ENCODE measurements at regions not wholly inside any gene's neighbourhood (a gene's known extent, or its start where the extent isn't known, plus 50 kb on each side); places are given as distances from the start of the nearest gene placed in this dataset.
"Not testable (repeated sequence)": the region's sequence is repeated elsewhere in the genome, so short reads cannot be mapped to it uniquely, and the experiment has no call there.

- no peak for DNase-seq (ENCODE audit: low read depth in 4 of 4, low spot score in 2 of 4)
These were observed 143.1 kb downstream of the HLX start for GRCh38 chr1:221022331-221022730.

DNA sequence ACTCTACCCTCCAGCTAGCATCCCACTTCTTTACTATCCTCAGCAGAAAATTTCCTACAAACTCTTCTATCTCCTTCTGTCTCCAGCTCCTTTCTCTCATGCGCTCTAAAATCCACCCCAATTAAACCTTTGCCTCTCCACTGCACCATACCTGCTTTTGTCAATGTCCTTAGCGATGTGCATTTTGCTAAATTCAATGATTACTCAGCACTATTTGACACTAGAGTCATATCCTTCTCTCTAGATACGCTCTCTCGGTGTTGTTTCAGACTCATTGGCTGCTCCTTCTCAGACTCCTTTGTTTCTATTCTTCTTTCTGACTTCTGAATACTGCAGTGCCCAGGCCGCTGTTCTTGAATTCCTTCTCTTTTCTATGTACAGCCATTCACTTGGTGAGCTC, 144.2 kb downstream of the HLX start:
- no peak for DNase-seq (ENCODE audit: low read depth in 4 of 4, low spot score in 2 of 4)

DNA sequence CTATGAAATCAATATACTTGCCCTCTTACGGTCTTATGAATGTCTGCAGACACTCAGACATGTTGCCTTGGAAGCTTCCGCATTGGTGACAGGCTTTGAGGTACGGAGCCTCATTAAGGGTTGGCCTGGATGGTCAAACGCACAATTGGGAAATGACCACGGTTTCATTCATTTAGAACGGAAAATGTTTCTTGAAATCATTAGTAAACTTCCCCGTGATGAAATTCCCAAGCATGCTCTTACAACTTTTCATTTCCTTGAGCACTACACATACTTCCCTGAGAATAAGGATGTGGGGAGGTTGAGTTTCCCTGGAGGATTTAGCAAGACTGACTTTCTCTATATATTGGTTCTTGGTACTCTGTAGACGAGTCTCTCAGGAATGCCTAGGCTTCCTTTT, 146.3 kb downstream of the HLX start:
- DNase-seq (ENCODE audit: low read depth in 4 of 4, low spot score in 2 of 4): no peak

- no peak for DNase-seq (ENCODE audit: low read depth in 4 of 4, low spot score in 2 of 4)
These were observed 146.7 kb downstream of the HLX start for GRCh38 chr1:221025956-221026355.

DNA sequence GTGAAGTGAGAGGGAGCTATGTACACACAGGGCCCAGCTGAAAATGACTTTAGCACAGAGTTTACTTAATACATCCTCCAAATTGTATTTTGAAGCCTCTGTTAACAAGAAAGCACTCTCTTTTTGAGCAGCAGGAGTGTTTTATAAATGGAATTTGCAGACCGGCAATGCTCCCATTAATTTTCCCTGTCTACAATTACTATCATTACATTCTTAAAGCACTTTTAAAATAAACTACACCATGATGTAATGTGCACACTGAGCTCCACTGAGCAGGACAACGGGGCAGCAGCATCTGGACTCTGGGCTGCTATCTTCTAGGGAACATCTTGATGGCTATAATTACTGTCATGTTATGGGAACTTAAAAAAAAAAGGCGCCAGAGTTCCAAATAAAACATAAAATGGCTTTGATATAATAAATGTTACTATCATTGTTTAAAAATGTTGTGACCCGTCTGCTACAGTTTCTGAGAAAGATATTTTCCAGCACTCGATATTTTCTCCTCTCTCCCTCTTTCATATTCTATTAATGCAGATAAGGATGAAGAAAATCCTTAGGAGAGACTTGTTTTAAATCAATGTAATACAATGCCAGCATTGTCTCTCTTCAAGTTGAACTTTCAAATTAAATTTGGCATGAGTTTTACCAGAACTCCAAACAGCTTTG, 150.9 kb downstream of the HLX start:
- peak in 1 of 4 donors; percentile 13 for DNase-seq (ENCODE audit: low read depth in 4 of 4, low spot score in 2 of 4)

DNA sequence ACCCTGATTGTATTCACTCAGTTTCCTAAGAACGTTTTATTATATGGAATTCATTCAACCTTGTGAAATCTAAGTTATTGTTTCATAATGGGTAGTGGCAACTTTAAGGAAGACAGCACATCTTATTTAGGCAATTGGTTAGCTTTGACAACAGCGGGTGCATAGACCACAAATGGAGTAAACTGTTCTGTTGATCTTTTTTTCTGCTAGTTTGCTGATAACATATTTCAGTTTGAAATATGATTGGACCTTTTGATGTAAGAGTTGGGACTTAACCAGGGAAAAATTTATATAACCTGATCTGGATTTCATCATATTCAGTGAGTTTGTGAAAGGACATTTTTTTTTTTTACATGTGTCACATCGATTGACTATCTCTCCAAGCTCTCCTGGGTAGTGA, 151.7 kb downstream of the HLX start:
- no peak for DNase-seq (ENCODE audit: low read depth in 4 of 4, low spot score in 2 of 4)

DNA sequence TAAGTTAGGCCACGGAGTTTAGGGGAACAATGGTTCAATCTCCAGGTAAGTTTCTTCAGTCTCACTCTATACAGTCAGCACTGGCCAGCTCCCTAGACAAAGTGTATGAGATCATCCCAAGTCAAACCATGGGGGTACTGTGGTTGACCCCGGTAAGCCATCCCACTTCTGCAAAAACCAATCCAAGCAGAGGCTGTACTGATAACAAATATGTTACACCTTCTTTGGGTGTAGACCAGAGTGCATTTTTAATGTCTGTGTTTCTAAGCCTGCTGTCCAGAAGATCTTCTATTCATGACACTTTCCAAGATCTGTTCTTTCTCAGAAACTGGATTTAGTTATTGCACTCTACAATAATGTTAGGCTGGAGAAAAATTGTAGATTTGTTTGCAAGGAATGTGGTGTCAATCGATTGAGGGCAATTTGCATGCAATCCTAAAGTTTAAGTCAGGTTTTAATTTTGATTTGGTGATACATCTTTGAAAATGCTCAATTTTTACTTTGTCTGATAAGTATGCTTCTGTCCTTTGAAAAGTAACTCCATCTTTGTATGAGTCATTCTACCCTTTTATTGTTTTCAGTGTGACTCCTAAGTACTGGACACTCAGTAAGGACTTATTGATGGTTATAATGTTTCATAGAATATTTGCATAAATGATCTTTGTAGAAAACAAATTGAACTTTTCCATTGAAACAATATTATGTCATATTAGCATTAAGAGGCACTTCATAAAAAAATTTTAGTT, 152.4 kb downstream of the HLX start:
- DNase-seq (ENCODE audit: low read depth in 4 of 4, low spot score in 2 of 4): no peak

GRCh38 chr1:221032204-221032585, 153.0 kb downstream of the HLX start:
- DNase-seq (ENCODE audit: low read depth in 4 of 4, low spot score in 2 of 4): no peak

- no peak for DNase-seq (ENCODE audit: low read depth in 4 of 4, low spot score in 2 of 4)
These were observed 153.5 kb downstream of the HLX start for GRCh38 chr1:221032637-221033280.

- no peak for DNase-seq (ENCODE audit: low read depth in 4 of 4, low spot score in 2 of 4)
These were observed 156.5 kb downstream of the HLX start for GRCh38 chr1:221035662-221036153.

GRCh38 chr1:221039616-221040015, 160.4 kb downstream of the HLX start:
- no peak for DNase-seq (ENCODE audit: low read depth in 4 of 4, low spot score in 2 of 4)

GRCh38 chr1:221040101-221040500, 160.9 kb downstream of the HLX start:
- DNase-seq (ENCODE audit: low read depth in 4 of 4, low spot score in 2 of 4): no peak

DNA sequence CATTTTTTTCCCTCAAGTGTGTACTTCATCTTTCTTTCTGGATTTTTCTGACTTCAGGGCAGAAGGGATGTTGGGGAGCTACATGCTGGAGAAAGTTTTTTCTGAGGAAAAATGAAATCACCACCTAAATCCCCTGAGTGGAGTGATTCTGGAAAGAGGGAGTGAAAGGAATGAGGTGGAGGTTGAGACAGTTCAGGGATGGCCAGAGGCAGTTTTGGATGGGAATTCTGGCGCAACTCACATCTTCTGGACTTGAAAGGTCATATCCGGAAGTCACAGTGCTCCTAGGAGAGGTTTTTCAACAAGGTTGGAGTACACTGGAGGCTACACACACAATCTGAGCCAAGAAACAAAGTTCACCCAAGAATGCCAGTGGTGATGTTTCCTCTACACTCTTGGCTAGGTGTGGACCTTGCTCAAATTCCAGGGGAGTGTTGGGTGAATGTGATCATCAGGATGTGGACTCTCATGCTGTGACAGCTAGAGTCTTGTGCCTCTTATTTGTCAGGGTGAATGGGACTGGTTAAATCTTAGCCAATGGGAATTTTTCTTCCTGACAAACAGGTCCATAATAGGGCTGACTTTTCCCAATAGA, 161.5 kb downstream of the HLX start:
- no peak for DNase-seq (ENCODE audit: low read depth in 4 of 4, low spot score in 2 of 4)

GRCh38 chr1:221044538-221044937, 165.3 kb downstream of the HLX start:
- DNase-seq (ENCODE audit: low read depth in 4 of 4, low spot score in 2 of 4): no peak

GRCh38 chr1:221045151-221045550, 165.9 kb downstream of the HLX start:
- no peak for DNase-seq (ENCODE audit: low read depth in 4 of 4, low spot score in 2 of 4)

GRCh38 chr1:221045842-221046831, 166.9 kb downstream of the HLX start:
- DNase-seq (ENCODE audit: low read depth in 4 of 4, low spot score in 2 of 4): no peak

- DNase-seq (ENCODE audit: low read depth in 4 of 4, low spot score in 2 of 4): not testable (repeated sequence)
These were observed 172.1 kb downstream of the HLX start for GRCh38 chr1:221051391-221051790.

GRCh38 chr1:221053889-221054288, 174.6 kb downstream of the HLX start:
- no peak for DNase-seq (ENCODE audit: low read depth in 4 of 4, low spot score in 2 of 4)

- no peak for DNase-seq (ENCODE audit: low read depth in 4 of 4, low spot score in 2 of 4)
These were observed 180.3 kb downstream of the HLX start for GRCh38 chr1:221059506-221059905.

- no peak for DNase-seq (ENCODE audit: low read depth in 4 of 4, low spot score in 2 of 4)
These were observed 184.4 kb downstream of the HLX start for GRCh38 chr1:221063651-221064050.

Measured in left renal cortex interstitium (tissue), 4 donors.